HG02885 (cell line): ENCODE measurements at regions not wholly inside any gene's neighbourhood (a gene's known extent, or its start where the extent isn't known, plus 50 kb on each side); places are given as distances from the start of the nearest gene placed in this dataset.

Experiments
- ATAC-seq: cut with Tn5 transposase; IDR thresholded peaks from one replicate; pipeline ENCODE4 v1.9.1; 2021; ENCODE audit warnings: mild to moderate bottlenecking; ENCODE audit not compliant: unreplicated experiment, poor library complexity

GRCh38 chr3:66797889-66798560, 200.1 kb upstream of the KBTBD8 start:
- no peak for ATAC-seq

- ATAC-seq, result no peak
Observed at GRCh38 chr3:66800941-66801545, 197.1 kb upstream of the KBTBD8 start.

- no peak for ATAC-seq
Observed at GRCh38 chr3:66803206-66803605, 194.9 kb upstream of the KBTBD8 start.

GRCh38 chr3:66803721-66804695, 194.1 kb upstream of the KBTBD8 start:
- ATAC-seq, result no peak

GRCh38 chr3:66808891-66809594, 189.1 kb upstream of the KBTBD8 start:
- no peak for ATAC-seq

GRCh38 chr3:66809595-66809958, 188.5 kb upstream of the KBTBD8 start:
- no peak for ATAC-seq

- ATAC-seq, result no peak
Observed at GRCh38 chr3:66812136-66812535, 186.0 kb upstream of the KBTBD8 start.

- ATAC-seq, result no peak
Observed at GRCh38 chr3:66812741-66813140, 185.4 kb upstream of the KBTBD8 start.

- no peak for ATAC-seq
Observed at GRCh38 chr3:66816090-66816761, 181.9 kb upstream of the KBTBD8 start.

- ATAC-seq, result no peak
Observed at GRCh38 chr3:66817951-66818557, 180.1 kb upstream of the KBTBD8 start.

- ATAC-seq, result no peak
Observed at GRCh38 chr3:66819993-66820501, 178.1 kb upstream of the KBTBD8 start.

- peak; percentile 92 for ATAC-seq
Observed at GRCh38 chr3:66822186-66823008, 175.7 kb upstream of the KBTBD8 start.

- no peak for ATAC-seq
Observed at GRCh38 chr3:66823009-66823397, 175.1 kb upstream of the KBTBD8 start.

GRCh38 chr3:66823532-66823931, 174.6 kb upstream of the KBTBD8 start:
- no peak for ATAC-seq

GRCh38 chr3:66825375-66825774, 172.7 kb upstream of the KBTBD8 start:
- no peak for ATAC-seq

- ATAC-seq, result no peak
Observed at GRCh38 chr3:66827726-66828125, 170.4 kb upstream of the KBTBD8 start.

- no peak for ATAC-seq
Observed at GRCh38 chr3:66828303-66828702, 169.8 kb upstream of the KBTBD8 start.

GRCh38 chr3:66830301-66830700, 167.8 kb upstream of the KBTBD8 start:
- no peak for ATAC-seq

GRCh38 chr3:66831931-66832330, 166.2 kb upstream of the KBTBD8 start:
- ATAC-seq, result no peak
